HFF-Myc (cell line): ENCODE measurements at regions not wholly inside any gene's neighbourhood (a gene's known extent, or its start where the extent isn't known, plus 50 kb on each side); places are given as distances from the start of the nearest gene placed in this dataset.

Source experiments
- DNase-seq: peaks from one replicate; pipeline ENCODE4 v3.0.0-alpha.2; 2011; ENCODE audit warnings: low read depth; ENCODE audit errors: extremely low read depth
- H3K4me3 ChIP-seq: replicated peaks from 2 replicates; pipeline ENCODE4 v1.5.1; 2011; ENCODE audit warnings: low read depth, mild to moderate bottlenecking, control low read depth, low read length
- TF ChIP-seq, protein P1 (sequence below): IDR thresholded peaks from 2 replicates; pipeline ENCODE4 v1.5.1; 2012; ENCODE audit warnings: mild to moderate bottlenecking, low read depth, low read length, control low read depth; ENCODE audit errors: missing control alignments

DNA sequence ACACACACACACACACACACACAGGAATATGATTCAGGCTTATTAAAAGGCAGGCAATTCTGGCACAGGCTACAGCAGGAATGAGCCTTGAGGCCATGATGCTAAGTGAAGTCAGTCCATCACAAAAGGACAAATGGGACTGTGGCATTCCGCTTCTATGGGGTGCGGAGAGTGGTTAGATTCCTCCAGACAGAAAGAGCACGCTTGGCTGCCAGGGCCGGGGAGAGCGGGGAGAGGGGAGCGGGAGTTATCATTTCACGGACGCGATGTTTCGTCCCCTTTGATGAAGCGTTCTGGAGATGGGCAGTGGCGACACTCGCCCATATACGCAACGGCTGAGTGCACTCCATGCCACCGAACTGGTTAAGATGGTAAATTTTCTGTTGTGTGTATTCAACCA lies 58.5 kb upstream of the FAM174B start:
- DNase-seq, result no peak
- TF ChIP-seq, protein P1, sequence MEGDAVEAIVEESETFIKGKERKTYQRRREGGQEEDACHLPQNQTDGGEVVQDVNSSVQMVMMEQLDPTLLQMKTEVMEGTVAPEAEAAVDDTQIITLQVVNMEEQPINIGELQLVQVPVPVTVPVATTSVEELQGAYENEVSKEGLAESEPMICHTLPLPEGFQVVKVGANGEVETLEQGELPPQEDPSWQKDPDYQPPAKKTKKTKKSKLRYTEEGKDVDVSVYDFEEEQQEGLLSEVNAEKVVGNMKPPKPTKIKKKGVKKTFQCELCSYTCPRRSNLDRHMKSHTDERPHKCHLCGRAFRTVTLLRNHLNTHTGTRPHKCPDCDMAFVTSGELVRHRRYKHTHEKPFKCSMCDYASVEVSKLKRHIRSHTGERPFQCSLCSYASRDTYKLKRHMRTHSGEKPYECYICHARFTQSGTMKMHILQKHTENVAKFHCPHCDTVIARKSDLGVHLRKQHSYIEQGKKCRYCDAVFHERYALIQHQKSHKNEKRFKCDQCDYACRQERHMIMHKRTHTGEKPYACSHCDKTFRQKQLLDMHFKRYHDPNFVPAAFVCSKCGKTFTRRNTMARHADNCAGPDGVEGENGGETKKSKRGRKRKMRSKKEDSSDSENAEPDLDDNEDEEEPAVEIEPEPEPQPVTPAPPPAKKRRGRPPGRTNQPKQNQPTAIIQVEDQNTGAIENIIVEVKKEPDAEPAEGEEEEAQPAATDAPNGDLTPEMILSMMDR, result no peak
- peak overlapping the region; percentile 44 for H3K4me3 ChIP-seq

DNA sequence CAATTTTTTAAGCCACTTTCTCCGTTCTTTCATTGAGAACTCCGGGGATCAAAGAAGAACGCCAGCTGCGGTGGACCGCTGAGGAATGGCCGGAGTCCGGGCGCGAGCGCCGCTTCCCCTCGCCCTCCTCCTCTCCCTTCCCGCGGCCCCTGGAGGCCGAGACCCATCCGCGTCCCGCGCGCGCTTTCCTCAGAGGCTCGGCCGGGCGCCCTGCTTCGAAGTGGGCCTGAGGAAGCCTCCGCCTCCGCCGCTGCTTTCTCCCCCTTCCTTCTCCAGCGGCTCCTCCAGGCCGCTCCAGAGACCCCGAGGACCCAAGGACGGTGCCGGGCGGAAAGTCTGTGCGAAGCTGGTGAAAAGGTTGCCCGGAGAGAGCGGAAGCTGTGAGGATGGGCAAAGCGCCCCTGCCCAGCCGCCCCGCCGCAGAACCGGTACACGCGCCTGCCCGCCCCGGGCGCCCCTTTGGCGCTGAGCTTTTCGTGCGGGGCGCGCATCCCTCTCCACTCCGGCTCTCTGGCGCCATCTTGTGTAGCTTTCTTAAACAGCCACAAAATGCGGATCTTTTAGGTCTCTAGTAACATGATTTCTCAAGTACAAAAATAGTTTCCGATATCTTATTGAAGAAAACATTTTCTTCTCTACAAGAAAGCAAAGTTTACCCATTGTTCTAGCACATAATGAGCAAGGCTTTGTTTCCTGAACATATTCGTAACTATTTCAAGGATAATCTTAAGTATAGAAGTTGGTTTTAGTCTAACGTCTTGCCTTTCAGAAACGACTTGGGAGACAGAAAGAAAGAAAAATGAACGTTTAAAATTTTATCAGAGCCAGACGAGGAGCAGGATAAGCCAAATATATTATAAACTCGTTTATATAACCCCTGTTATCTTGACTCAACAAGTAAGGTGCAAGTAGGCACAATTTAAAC lies 59.2 kb upstream of the FAM174B start:
- TF ChIP-seq, protein P1, result peak; percentile 86
- DNase-seq, result peak; percentile 30
- H3K4me3 ChIP-seq, result peak overlapping the region; percentile 44

DNA sequence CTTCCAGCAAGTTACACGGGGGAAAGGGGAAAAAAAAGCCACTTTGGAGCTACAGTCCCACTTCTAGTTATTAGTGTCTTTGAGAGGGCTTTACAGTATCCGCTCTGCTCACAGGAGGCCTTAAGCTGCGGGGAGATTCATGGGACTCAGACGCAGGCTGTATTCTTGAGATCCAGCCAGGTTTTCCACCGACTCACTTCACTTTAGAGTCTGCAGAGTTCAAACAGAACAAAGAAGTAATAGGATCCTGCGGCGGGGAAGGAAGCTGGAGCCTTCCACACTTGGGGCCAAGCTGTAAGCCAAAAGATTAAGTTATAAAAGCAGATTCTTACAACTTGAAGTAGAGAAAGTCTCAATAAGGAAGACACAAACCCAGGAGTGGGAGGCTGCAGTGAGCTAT lies 60.2 kb upstream of the FAM174B start:
- DNase-seq, result no peak

DNA sequence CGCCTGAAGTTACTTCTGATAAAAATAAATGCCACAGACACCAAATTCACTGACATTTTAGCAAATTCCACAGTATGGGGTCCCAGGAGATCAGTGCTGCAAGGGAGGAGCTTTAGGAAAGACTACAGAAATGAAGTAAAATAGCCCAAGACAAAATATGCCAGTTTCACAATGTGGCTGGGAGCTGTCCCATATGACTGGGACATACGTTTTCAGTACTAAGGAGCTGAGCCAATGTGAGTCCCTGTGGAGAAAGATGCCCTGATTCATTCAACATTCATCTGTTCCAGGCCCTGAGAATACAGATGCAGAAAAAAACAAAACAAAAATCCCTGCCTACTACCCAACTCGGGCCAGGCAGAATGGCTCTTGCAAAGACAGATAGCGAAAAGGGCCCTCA lies 63.4 kb upstream of the FAM174B start:
- no peak overlapping the region for H3K4me3 ChIP-seq
- no peak for DNase-seq
- TF ChIP-seq, protein P1, result no peak

More for the DNA sequence above, 60.2 kb upstream of the FAM174B start:
- no peak overlapping the region for H3K4me3 ChIP-seq
- TF ChIP-seq, protein P1, result no peak

DNA sequence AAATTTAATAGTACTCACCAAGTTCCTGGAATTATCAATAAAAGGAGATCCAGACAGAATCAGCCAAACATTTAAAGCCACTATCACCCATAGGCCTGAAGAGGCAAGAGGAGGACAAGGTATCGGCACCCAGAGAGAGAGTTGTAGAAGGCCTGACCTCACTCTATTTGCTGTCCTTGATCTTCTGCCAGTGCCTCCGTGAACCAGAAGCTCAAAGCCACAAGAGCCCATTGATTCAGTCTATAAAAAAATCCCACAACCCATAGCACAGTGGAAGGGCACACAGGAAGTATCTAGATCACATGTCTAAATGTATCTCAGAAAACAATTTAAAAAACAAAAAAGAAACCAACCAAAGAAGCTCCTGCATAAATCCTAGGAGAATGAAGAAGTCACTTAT lies 68.6 kb upstream of the FAM174B start:
- no peak for DNase-seq
- H3K4me3 ChIP-seq, result no peak overlapping the region
- TF ChIP-seq, protein P1, result no peak

DNA sequence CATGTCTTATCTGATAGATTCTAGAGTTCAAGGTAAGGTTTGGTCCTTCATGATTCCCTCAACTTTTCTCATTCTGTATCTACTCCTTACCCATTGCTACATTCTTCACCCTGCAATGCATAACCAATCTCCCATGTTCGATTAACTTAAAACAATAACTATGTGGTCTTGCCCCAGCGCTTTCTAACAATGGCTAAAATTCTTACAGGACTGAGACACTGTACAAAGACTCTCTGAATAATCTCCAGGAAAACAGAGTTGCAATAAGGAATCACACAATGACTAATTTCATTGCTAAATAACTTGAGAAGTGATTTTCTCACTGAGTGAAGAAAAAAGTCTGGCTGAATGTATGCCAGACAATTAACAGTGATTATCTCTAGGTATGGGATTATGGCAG lies 69.6 kb upstream of the FAM174B start:
- TF ChIP-seq, protein P1, result no peak
- DNase-seq, result no peak
- no peak overlapping the region for H3K4me3 ChIP-seq

DNA sequence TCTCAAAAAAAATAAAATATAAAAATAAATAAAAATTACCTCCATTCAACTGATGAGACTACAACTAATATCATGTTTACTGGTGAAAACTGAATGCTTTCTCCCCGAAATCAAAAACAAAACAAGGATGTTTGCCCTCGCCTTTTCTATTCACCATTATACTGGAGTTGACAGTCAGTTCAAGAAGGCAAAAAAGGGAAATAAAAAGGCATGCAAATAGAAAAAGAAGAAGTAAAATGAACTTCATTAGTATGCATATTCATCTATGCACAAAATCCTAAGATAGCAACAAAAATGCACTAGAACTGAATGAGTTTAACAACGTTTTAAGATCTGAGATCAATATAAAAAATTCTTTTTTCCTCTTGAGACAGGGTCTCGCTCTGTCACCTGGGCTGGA lies 72.7 kb upstream of the FAM174B start:
- DNase-seq, result no peak
- TF ChIP-seq, protein P1, result no peak

More for the DNA sequence above, 72.7 kb upstream of the FAM174B start:
- no peak overlapping the region for H3K4me3 ChIP-seq
